GM12892 (cell line): ENCODE measurements at regions not wholly inside any gene's neighbourhood (a gene's known extent, or its start where the extent isn't known, plus 50 kb on each side); places are given as distances from the start of the nearest gene placed in this dataset.

Experiments used
- POLR2A ChIP-seq: IDR thresholded peaks from 2 replicates; pipeline ENCODE4 v1.6.1; 2011; ENCODE audit warnings: low read depth, low read length, control low read depth
- POLR2AphosphoS5 ChIP-seq: IDR thresholded peaks from 2 replicates; pipeline ENCODE4 v1.6.1; 2011; ENCODE audit warnings: low read depth, low read length, control low read depth
- TAF1 ChIP-seq: IDR thresholded peaks from 2 replicates; pipeline ENCODE4 v1.6.1; 2011; ENCODE audit warnings: low read depth, mild to moderate bottlenecking, control low read depth, low read length, borderline replicate concordance

GRCh38 chr13:33628662-33629061, 189.3 kb upstream of the RFC3 start:
- TF ChIP-seq POLR2A (no peak), POLR2AphosphoS5 (no peak), TAF1 (no peak)
